AG09319 (cell line): ENCODE measurements at regions not wholly inside any gene's neighbourhood (a gene's known extent, or its start where the extent isn't known, plus 50 kb on each side); places are given as distances from the start of the nearest gene placed in this dataset.

Source experiments
- DNase-seq: peaks from one replicate; pipeline ENCODE4 v3.0.0-alpha.2; 2010; ENCODE audit warnings: low read depth; ENCODE audit errors: extremely low read depth
- TF ChIP-seq, protein P1 (sequence below): IDR thresholded peaks from 2 replicates; pipeline ENCODE4 v1.5.1; 2011; ENCODE audit warnings: low read depth, mild to moderate bottlenecking, inconsistent platforms, low read length, moderate library complexity

DNA sequence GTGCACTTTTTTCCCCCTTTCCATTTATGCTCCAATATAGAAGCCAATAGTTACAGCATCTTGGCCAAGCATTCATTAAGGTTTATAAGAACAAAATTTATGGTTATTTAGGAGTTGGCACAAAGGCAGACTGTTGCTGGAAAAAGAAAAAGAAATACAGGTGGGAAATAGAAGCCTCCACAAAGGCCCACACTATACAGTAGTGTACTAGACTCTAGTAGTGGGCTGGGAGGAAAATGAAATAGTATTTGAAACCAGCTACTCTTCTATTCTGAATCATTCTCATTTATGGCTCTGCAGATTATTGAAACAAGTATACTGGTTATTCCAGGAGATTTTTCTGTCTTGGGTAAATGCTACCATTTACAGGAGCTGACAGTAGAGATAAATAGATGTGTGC is 80.9 kb upstream of the CDK6 start:
- TF ChIP-seq, protein P1, sequence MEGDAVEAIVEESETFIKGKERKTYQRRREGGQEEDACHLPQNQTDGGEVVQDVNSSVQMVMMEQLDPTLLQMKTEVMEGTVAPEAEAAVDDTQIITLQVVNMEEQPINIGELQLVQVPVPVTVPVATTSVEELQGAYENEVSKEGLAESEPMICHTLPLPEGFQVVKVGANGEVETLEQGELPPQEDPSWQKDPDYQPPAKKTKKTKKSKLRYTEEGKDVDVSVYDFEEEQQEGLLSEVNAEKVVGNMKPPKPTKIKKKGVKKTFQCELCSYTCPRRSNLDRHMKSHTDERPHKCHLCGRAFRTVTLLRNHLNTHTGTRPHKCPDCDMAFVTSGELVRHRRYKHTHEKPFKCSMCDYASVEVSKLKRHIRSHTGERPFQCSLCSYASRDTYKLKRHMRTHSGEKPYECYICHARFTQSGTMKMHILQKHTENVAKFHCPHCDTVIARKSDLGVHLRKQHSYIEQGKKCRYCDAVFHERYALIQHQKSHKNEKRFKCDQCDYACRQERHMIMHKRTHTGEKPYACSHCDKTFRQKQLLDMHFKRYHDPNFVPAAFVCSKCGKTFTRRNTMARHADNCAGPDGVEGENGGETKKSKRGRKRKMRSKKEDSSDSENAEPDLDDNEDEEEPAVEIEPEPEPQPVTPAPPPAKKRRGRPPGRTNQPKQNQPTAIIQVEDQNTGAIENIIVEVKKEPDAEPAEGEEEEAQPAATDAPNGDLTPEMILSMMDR = no peak
- DNase-seq = no peak

DNA sequence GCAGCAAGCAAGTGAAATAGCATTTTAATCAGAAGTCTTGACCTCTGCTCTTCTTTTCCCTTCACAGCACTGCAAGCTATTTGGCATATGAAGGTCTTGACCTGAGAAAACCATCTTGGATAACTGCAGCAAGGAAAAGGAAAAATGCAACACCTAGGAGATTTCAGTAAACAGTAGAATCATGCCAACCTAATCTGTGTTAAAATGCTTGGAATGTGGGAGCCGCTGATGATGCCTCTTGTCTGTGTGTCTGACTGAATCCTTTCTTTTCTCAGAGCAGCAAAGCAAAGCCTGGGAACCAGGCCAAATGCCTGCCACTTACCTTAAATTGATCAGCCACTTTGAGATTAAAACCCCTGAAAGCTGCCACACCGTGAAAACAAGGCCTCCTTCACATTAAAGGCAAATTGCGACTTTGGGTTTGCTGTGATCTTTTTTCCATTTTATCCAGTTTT is 80.4 kb upstream of the CDK6 start:
- no peak for DNase-seq
- TF ChIP-seq, protein P1 = no peak

DNA sequence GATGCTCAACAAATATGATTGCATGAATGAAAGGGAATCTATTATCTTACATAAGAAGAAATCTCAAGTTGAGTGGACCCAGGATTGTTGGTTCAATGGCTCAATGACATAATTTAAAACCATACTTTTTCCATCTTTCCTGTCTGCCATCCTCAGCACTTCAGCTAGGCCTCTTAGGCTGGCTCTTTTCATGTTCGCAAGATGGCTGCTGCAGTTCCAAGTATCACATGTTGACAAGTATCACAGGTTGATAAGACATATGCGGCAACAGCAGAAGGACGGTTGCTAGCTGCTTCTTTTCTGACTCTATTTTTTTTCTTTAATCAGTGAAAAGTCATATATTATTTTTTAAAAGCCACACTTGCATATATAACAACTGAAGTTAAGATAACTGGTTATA is 79.0 kb upstream of the CDK6 start:
- TF ChIP-seq, protein P1 = no peak
- DNase-seq = no peak

DNA sequence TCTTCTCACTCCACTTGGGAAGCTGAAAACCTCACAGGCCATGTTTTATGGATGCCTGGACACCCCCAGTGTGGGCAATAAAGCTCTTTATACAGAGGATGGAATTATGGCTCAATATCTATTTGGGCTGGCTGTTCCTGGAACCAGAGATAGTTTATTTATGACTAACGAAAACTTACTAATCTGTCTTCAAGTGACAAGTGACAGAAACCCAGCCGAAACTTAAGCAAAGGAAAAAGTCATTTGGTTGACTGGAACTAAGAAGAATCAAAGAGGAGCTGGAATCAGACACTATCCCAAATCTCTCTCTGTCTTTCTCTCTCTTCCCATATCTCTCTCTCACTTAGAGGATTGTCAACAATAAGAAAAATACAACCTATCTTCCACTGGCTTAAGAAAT is 78.3 kb upstream of the CDK6 start:
- TF ChIP-seq, protein P1 = no peak

DNA sequence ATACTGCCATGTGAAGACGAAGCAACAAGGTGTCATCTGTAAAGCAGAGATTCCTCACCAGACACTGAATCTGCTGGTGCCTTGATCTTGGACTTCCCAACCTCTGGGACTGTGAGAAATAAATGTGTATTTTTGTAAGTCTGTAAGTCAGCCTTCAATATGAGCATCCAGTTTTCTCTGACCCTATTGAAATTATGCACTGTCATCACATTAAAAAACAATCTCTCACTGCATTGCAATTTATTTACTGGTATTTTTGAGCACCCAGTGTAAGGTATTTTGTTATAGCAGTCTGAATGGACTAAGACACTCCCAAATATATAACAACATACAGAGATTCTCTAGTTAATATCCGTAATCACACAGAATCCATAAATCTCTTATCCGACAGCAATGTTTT is 77.5 kb upstream of the CDK6 start:
- TF ChIP-seq, protein P1 = no peak

More for the DNA sequence above, 78.3 kb upstream of the CDK6 start:
- no peak for DNase-seq

DNA sequence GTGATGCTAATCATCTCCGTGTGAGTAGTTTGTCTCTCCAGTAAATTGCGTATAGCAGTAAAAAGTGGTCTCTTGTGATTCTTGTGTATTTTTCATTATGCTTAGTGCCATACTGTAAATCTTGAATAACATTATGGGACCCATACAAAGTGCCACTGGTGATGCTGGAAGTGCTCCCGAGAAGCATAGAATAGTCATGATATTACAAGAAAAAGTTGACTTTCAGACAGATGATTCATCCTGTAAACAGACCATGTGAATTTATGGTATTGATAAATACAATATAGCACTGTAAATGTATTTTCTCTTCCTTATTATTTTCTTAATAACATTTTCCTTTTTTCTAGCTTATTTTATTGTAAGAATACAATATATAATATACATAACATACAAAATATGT is 74.6 kb upstream of the CDK6 start:
- TF ChIP-seq, protein P1 = no peak
- no peak for DNase-seq

More for the DNA sequence above, 77.5 kb upstream of the CDK6 start:
- DNase-seq = no peak

DNA sequence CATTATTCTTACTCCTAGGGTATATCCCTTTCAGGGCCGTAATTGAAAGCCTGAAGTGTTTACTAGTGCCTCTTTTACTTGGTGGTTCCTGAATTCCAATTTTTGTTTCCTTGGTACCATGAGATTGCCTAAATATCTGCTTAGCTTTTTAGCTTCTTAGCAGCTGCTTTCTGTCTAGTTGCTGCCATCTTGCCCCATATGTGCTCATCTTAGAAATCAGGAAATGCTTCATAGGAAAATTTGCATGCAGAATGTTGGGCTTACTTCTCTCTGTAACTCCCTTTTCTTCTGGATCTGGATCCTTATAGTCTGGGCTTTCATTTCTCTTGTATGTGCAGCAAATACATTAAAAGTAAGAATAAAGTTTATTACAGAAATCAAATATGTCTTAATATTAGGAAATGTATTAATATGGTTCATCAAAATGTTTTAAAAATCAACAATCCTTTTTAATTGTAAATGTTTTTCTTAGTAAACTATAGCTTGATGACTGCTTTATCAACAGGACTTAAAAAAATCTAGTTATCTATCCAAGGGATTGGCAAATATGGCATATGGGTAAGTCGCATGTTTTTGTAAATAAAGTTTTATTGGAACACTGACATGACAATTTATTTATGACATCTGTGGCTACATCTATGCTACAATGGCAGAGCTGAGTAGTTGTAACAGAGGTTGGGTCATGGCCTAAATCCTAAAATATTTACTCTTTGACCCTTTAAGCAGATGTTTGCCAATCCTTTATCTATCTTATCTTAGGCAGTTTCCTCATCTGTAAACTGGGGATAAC is 73.5 kb upstream of the CDK6 start:
- DNase-seq = no peak
- TF ChIP-seq, protein P1 = no peak
